Left ventricle myocardium inferior (tissue), 1 donor: ENCODE measurements at regions not wholly inside any gene's neighbourhood (a gene's known extent, or its start where the extent isn't known, plus 50 kb on each side); places are given as distances from the start of the nearest gene placed in this dataset.

Experiments used
- DNase-seq: peaks from one replicate; pipeline ENCODE4 v3.0.0-alpha.2; 2020
- H3K27ac ChIP-seq: fragments of 200-600 bp; replicated peaks from 2 replicates; pipeline ENCODE4 v1.8.0; 2021
- H3K27me3 ChIP-seq: fragments of 200-600 bp; 2 replicates; pipeline ENCODE4 v1.8.0; 2021; ENCODE audit warnings: low read depth
- H3K36me3 ChIP-seq: fragments of 200-600 bp; 2 replicates; pipeline ENCODE4 v1.8.0; 2021
- H3K4me1 ChIP-seq: fragments of 200-600 bp; 2 replicates; pipeline ENCODE4 v1.8.0; 2021
- H3K4me3 ChIP-seq: fragments of 200-600 bp; 2 replicates; pipeline ENCODE4 v1.8.0; 2021; ENCODE audit warnings: mild to moderate bottlenecking, moderate library complexity
- H3K9me3 ChIP-seq: fragments of 200-600 bp; replicated peaks from 2 replicates; pipeline ENCODE4 v1.8.0; 2021
- CTCF ChIP-seq: fragments of 200-600 bp; IDR thresholded peaks from 2 replicates; pipeline ENCODE4 v1.8.0; 2021; ENCODE audit warnings: antibody characterized with exemption, mild to moderate bottlenecking, borderline replicate concordance
- intact Hi-C: fragments of 100-400 bp; cut with micrococcal nuclease; formaldehyde crosslinking; loops from one replicate; pipeline ENCODE4 v1.11.0; 2022
- donor health status: DM: no; HTN: yes; CAD: no; lungs with severe emphysema.

GRCh38 chr22:47259990-47260389 is 497.5 kb downstream of the TBC1D22A start:
- intact Hi-C loops, result no loop called here
- Histone ChIP-seq H3K27me3 (peaks cover 58% of the 10 kb centered on the region), H3K4me3 (no peak overlapping the region), H3K9me3 (no peaks in the 10 kb centered on the region), H3K36me3 (no peaks in the 10 kb centered on the region), H3K27ac (no peak overlapping the region), H3K4me1 (no peaks in the 10 kb centered on the region)
- no peak for DNase-seq
- TF ChIP-seq CTCF, result no peak

- Histone ChIP-seq H3K9me3 (peaks cover under 1% of the 10 kb centered on the region), H3K4me1 (no peaks in the 10 kb centered on the region), H3K4me3 (no peak overlapping the region), H3K36me3 (no peaks in the 10 kb centered on the region), H3K27me3 (peaks cover 49% of the 10 kb centered on the region), H3K27ac (no peak overlapping the region)
- intact Hi-C loops, result no loop called here
- DNase-seq, result no peak
- no peak for TF ChIP-seq CTCF
These were observed 496.6 kb downstream of the TBC1D22A start for GRCh38 chr22:47259049-47259448.

- DNase-seq, result no peak
These were observed 495.5 kb downstream of the TBC1D22A start for GRCh38 chr22:47257976-47258375.

GRCh38 chr22:47257566-47257965 is 495.1 kb downstream of the TBC1D22A start:
- no peak overlapping the region for H3K27ac ChIP-seq
- intact Hi-C loops, result no loop called here
- no peaks in the 10 kb centered on the region for H3K36me3 ChIP-seq
- no peaks in the 10 kb centered on the region for H3K4me1 ChIP-seq
- peaks cover 43% of the 10 kb centered on the region for H3K27me3 ChIP-seq
- H3K4me3 ChIP-seq, result no peak overlapping the region
- peaks cover 15% of the 10 kb centered on the region for H3K9me3 ChIP-seq
- no peak for DNase-seq
- no peak for TF ChIP-seq CTCF

More at GRCh38 chr22:47257976-47258375, 495.5 kb downstream of the TBC1D22A start:
- peaks cover 43% of the 10 kb centered on the region for H3K27me3 ChIP-seq
- intact Hi-C loops, result no loop called here
- H3K27ac ChIP-seq, result no peak overlapping the region
- H3K9me3 ChIP-seq, result peaks cover 11% of the 10 kb centered on the region
- H3K36me3 ChIP-seq, result no peaks in the 10 kb centered on the region
- H3K4me3 ChIP-seq, result no peak overlapping the region
- no peaks in the 10 kb centered on the region for H3K4me1 ChIP-seq
- no peak for TF ChIP-seq CTCF

GRCh38 chr22:47251911-47252310 is 489.5 kb downstream of the TBC1D22A start:
- no peak for TF ChIP-seq CTCF
- H3K27ac ChIP-seq, result no peak overlapping the region

More at GRCh38 chr22:47251911-47252310, 489.5 kb downstream of the TBC1D22A start:
- H3K4me1 ChIP-seq, result no peaks in the 10 kb centered on the region
- intact Hi-C loops, result no loop called here
- peaks cover 15% of the 10 kb centered on the region for H3K9me3 ChIP-seq
- no peaks in the 10 kb centered on the region for H3K36me3 ChIP-seq
- no peak overlapping the region for H3K4me3 ChIP-seq
- no peak for DNase-seq
- peaks cover 52% of the 10 kb centered on the region for H3K27me3 ChIP-seq
